Left renal cortex interstitium (tissue), 4 donors: ENCODE measurements at regions not wholly inside any gene's neighbourhood (a gene's known extent, or its start where the extent isn't known, plus 50 kb on each side); places are given as distances from the start of the nearest gene placed in this dataset.
"Not testable (repeated sequence)": the region's sequence is repeated elsewhere in the genome, so short reads cannot be mapped to it uniquely, and the experiment has no call there.

Source experiments
- DNase-seq, 4 donors: peaks; one replicate each; pipeline ENCODE4 v3.0.0-alpha.2; 2013; ENCODE audit warnings: low read depth in 4 of 4, low spot score in 2 of 4, missing footprints in 1 of 4

- no peak for DNase-seq
These were observed 642.2 kb upstream of the DIPK2B start for GRCh38 chrX:45842926-45843315.

GRCh38 chrX:45842207-45842925, 641.7 kb upstream of the DIPK2B start:
- DNase-seq: no peak

- no peak for DNase-seq
These were observed 639.8 kb upstream of the DIPK2B start for GRCh38 chrX:45840411-45840950.

GRCh38 chrX:45830343-45830742, 629.7 kb upstream of the DIPK2B start:
- DNase-seq: no peak

- DNase-seq: no peak
These were observed 623.8 kb upstream of the DIPK2B start for GRCh38 chrX:45824471-45824870.

GRCh38 chrX:45823536-45823935, 622.9 kb upstream of the DIPK2B start:
- DNase-seq: no peak

GRCh38 chrX:45822124-45822523, 621.4 kb upstream of the DIPK2B start:
- DNase-seq: no peak

GRCh38 chrX:45818913-45819312, 618.2 kb upstream of the DIPK2B start:
- no peak for DNase-seq

- DNase-seq: no peak
These were observed 614.8 kb upstream of the DIPK2B start for GRCh38 chrX:45815441-45815840.

GRCh38 chrX:45811326-45811725, 610.6 kb upstream of the DIPK2B start:
- DNase-seq: no peak

GRCh38 chrX:45807572-45808425, 607.1 kb upstream of the DIPK2B start:
- DNase-seq: no peak

- DNase-seq: no peak
These were observed 605.9 kb upstream of the DIPK2B start for GRCh38 chrX:45806410-45807121.

- DNase-seq: no peak
These were observed 603.6 kb upstream of the DIPK2B start for GRCh38 chrX:45804276-45804675.

GRCh38 chrX:45803383-45803921, 602.8 kb upstream of the DIPK2B start:
- DNase-seq: no peak

GRCh38 chrX:45801554-45801953, 600.9 kb upstream of the DIPK2B start:
- DNase-seq: no peak

GRCh38 chrX:45800746-45801453, 600.2 kb upstream of the DIPK2B start:
- not testable (repeated sequence) for DNase-seq

- DNase-seq: no peak
These were observed 598.9 kb upstream of the DIPK2B start for GRCh38 chrX:45799576-45799975.

- DNase-seq: no peak
These were observed 594.9 kb upstream of the DIPK2B start for GRCh38 chrX:45795546-45795945.

- DNase-seq: no peak
These were observed 594.3 kb upstream of the DIPK2B start for GRCh38 chrX:45794995-45795337.

- no peak for DNase-seq
These were observed 593.8 kb upstream of the DIPK2B start for GRCh38 chrX:45794323-45794994.
